A673 (cell line): ENCODE measurements at regions not wholly inside any gene's neighbourhood (a gene's known extent, or its start where the extent isn't known, plus 50 kb on each side); places are given as distances from the start of the nearest gene placed in this dataset.

ENCODE experiments used
- BruUV-seq: library from RNA; stranded (reverse); fragments of 400-500 nt; replicated peaks from 2 replicates; lab custom pipeline; 2021; lab: Mats Ljungman, UMichigan
- CTCF ChIA-PET: fragments of 300-600 bp; sonication (Branson Sonifier 250); formaldehyde crosslinking; loops from one replicate; lab custom pipeline; 2022; ENCODE audit warnings: antibody characterized with exemption; lab: Charles Lee
- POLR2A ChIA-PET: fragments of 300-600 bp; sonication (Branson Sonifier 250); formaldehyde crosslinking; loops from one replicate; lab custom pipeline; 2022; ENCODE audit warnings: antibody characterized with exemption; ENCODE audit not compliant: low non-redundant PET; lab: Charles Lee
- DNase-seq: peaks from one replicate; pipeline ENCODE4 v3.0.0-alpha.2; 2015; ENCODE audit warnings: low spot score
- H3K27ac ChIP-seq: fragments of 200-600 bp; sonication (generic); 2 replicates; pipeline ENCODE4 v1.5.1; 2016; ENCODE audit warnings: mixed run types, low read depth, mild to moderate bottlenecking, mixed read lengths, antibody characterized with exemption, low read length; ENCODE audit not compliant: poor library complexity, severe bottlenecking
- H3K27me3 ChIP-seq: fragments of 200-600 bp; sonication (generic); replicated peaks from 2 replicates; pipeline ENCODE4 v1.6.1; 2017; ENCODE audit warnings: mixed run types, low read depth, mild to moderate bottlenecking, mixed read lengths, antibody characterized with exemption, low read length; ENCODE audit not compliant: insufficient read depth, poor library complexity
- H3K36me3 ChIP-seq: fragments of 200-600 bp; sonication (generic); 2 replicates; pipeline ENCODE4 v1.6.1; 2016; ENCODE audit warnings: mixed run types, mild to moderate bottlenecking, mixed read lengths, antibody characterized with exemption, low read length; ENCODE audit not compliant: insufficient read depth, poor library complexity, severe bottlenecking
- H3K4me1 ChIP-seq: fragments of 200-600 bp; sonication (generic); 2 replicates; pipeline ENCODE4 v1.6.1; 2017; ENCODE audit warnings: mixed run types, mild to moderate bottlenecking, mixed read lengths, antibody characterized with exemption, low read length; ENCODE audit not compliant: insufficient read depth, poor library complexity, severe bottlenecking
- H3K4me3 ChIP-seq: fragments of 200-600 bp; sonication (generic); 2 replicates; pipeline ENCODE4 v1.5.1; 2016; ENCODE audit warnings: low read depth, mixed run types, mild to moderate bottlenecking, mixed read lengths, low read length; ENCODE audit not compliant: poor library complexity, severe bottlenecking
- H3K9me3 ChIP-seq: fragments of 200-600 bp; sonication (generic); 2 replicates; pipeline ENCODE4 v1.6.1; 2016; ENCODE audit warnings: mixed run types, low read depth, mild to moderate bottlenecking, mixed read lengths, antibody characterized with exemption, low read length; ENCODE audit not compliant: poor library complexity, severe bottlenecking
- EZH2 ChIP-seq: fragments of 200-600 bp; sonication (generic); IDR thresholded peaks from 2 replicates; pipeline ENCODE4 v1.6.1; 2017; ENCODE audit warnings: borderline replicate concordance, low read depth, mild to moderate bottlenecking, mixed read lengths, antibody characterized with exemption, low read length; ENCODE audit not compliant: poor library complexity, severe bottlenecking
- intact Hi-C: fragments of 100-400 bp; cut with micrococcal nuclease; formaldehyde crosslinking; loops from one replicate; pipeline ENCODE4 v1.10.0; 2022; ENCODE audit not compliant: unreplicated experiment
- TF ChIP-seq, protein P1 (sequence below): fragments of 300-800, 200-600 bp; sonication (generic); conservative IDR thresholded peaks from 2 replicates; pipeline ENCODE4 v1.5.1; 2017; ENCODE audit warnings: low read depth, mild to moderate bottlenecking, antibody characterized with exemption, low read length, moderate library complexity, mixed read lengths

DNA sequence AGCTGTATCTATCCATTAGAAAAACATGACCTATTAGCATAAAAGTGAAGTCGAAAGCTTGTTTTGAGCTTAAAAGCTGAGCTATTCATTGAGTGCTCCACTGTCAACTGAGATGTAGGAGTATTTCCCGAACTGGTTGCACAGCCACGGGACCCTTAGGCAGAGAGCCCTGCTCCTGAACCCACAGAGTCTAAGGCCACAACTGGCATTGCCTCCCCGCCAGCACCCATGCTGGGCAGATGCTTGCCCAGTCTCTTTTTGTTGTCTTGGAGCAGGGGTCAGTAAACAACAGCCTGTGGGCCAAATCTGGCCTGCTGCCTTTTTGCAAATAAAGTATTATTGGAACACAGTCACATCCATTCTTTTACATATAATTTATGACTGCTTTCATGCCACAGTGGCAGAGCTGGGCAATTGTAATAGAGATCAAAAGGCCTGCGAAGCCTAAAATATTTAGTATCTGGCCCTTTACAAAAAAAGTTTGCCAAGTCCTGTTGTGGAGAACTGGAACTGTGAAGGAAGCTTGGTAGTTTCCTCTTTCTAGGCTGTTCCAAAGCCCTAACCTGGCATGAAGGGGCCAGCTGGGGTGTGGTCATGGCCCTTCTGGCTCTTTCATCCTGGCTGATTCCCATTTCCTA is 58.4 kb upstream of the WAPL start:
- BruUV-seq, result no TSS peak
- ChIA-PET CTCF (interaction anchor here (0.7 to 1.0 kb wide), 2 partner anchors 180 to 415 kb away, joined by 3 read pairs; no protein-coding TSS in a partner anchor), POLR2A (interaction anchor here (0.7 kb wide), 1 partner anchor 661 kb away, joined by 5 read pairs; no protein-coding TSS in a partner anchor)
- no peak for DNase-seq
- Histone ChIP-seq H3K36me3 (no peaks in the 10 kb centered on the region), H3K4me1 (no peaks in the 10 kb centered on the region), H3K4me3 (no peak overlapping the region), H3K9me3 (no peaks in the 10 kb centered on the region), H3K27me3 (no peaks in the 10 kb centered on the region), H3K27ac (no peak overlapping the region)
- no peak for TF ChIP-seq EZH2
- TF ChIP-seq, protein P1, sequence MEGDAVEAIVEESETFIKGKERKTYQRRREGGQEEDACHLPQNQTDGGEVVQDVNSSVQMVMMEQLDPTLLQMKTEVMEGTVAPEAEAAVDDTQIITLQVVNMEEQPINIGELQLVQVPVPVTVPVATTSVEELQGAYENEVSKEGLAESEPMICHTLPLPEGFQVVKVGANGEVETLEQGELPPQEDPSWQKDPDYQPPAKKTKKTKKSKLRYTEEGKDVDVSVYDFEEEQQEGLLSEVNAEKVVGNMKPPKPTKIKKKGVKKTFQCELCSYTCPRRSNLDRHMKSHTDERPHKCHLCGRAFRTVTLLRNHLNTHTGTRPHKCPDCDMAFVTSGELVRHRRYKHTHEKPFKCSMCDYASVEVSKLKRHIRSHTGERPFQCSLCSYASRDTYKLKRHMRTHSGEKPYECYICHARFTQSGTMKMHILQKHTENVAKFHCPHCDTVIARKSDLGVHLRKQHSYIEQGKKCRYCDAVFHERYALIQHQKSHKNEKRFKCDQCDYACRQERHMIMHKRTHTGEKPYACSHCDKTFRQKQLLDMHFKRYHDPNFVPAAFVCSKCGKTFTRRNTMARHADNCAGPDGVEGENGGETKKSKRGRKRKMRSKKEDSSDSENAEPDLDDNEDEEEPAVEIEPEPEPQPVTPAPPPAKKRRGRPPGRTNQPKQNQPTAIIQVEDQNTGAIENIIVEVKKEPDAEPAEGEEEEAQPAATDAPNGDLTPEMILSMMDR, result no peak
- intact Hi-C loops, result loop anchor here (10.0 kb wide), 1 partner anchor 585 kb away; no protein-coding TSS in a partner anchor

DNA sequence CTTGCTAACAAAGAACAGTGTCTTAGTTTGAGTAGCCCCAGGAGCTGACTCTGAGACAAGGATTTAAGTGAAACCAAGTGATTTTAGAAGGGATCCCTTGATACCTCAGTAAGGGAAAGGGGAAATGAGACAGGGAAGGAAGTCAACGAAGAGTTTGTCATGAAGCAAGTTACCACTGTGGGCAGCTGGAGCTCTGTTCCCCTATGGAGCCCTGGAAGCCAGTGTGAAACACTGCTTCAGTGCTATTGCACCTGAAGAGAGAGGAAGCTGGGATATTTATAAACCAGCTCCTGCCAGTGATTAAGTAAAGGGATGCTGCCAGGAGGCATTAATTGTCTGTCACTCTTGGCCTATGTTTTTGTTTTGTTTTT is 58.9 kb upstream of the WAPL start:
- ChIA-PET POLR2A (interaction anchor here (0.7 kb wide), 1 partner anchor 661 kb away, joined by 5 read pairs; no protein-coding TSS in a partner anchor), CTCF (interaction anchor here (0.7 to 1.0 kb wide), 2 partner anchors 180 to 416 kb away, joined by 3 read pairs; no protein-coding TSS in a partner anchor)
- intact Hi-C loops, result loop anchor here (10.0 kb wide), 1 partner anchor 586 kb away; no protein-coding TSS in a partner anchor
- H3K9me3 ChIP-seq, result no peaks in the 10 kb centered on the region
- no peaks in the 10 kb centered on the region for H3K36me3 ChIP-seq
- no peaks in the 10 kb centered on the region for H3K27me3 ChIP-seq
- no peak for DNase-seq
- BruUV-seq, result no TSS peak
- TF ChIP-seq EZH2, result no peak
- TF ChIP-seq, protein P1, result no peak
- H3K4me3 ChIP-seq, result no peak overlapping the region
- H3K27ac ChIP-seq, result no peak overlapping the region
- H3K4me1 ChIP-seq, result no peaks in the 10 kb centered on the region

DNA sequence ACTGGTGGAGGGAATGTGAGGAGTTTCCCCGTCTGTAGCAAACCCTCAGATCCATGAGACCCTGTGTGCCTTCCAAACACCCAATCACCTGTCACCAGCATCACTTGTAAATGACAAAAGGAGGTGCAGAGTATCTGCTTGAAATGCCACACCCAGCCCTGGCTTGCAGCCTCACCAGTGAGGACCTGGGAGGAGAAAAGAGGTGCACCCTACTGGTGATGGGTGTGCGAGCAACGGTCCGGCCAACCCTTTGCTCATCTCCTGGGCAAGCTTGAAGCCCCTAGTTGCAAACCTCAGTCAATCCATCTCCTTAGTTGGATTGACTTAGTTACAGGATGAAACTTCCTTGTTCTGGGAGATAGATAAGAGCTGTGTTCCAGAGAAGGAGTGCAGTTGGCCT is 62.4 kb upstream of the WAPL start:
- Histone ChIP-seq H3K4me1 (no peaks in the 10 kb centered on the region), H3K9me3 (no peaks in the 10 kb centered on the region), H3K27ac (no peak overlapping the region), H3K36me3 (no peaks in the 10 kb centered on the region), H3K27me3 (no peaks in the 10 kb centered on the region), H3K4me3 (no peak overlapping the region)
- DNase-seq, result no peak
- no TSS peak for BruUV-seq
- TF ChIP-seq, protein P1, result no peak
- no peak for TF ChIP-seq EZH2
- ChIA-PET POLR2A (no interaction called here), CTCF (interaction anchor here (0.7 kb wide), 1 partner anchor 184 kb away, joined by 4 read pairs; no protein-coding TSS in a partner anchor)
- intact Hi-C loops, result loop anchor here (10.0 kb wide), 1 partner anchor 589 kb away; no protein-coding TSS in a partner anchor
